Activated CD4-positive, alpha-beta T cell treated with anti-CD3 and anti-CD28 coated beads for 36 hours (primary cell): ENCODE measurements at regions not wholly inside any gene's neighbourhood (a gene's known extent, or its start where the extent isn't known, plus 50 kb on each side); places are given as distances from the start of the nearest gene placed in this dataset.

Experiments
- ATAC-seq: fragments of 200-7000 bp; cut with Tn5 transposase; one replicate; pipeline ENCODE4 v1.10.0; 2021; ENCODE audit warnings: mild to moderate bottlenecking, moderate library complexity
- CTCF ChIA-PET: fragments of 350-600 bp; sonication (Branson Sonifier 250); formaldehyde crosslinking; loops from one replicate; lab custom pipeline; 2021; ENCODE audit warnings: antibody characterized with exemption; lab: Charles Lee
- POLR2A ChIA-PET: fragments of 350-600 bp; sonication (Branson Sonifier 250); formaldehyde crosslinking; loops from one replicate; lab custom pipeline; 2021; ENCODE audit warnings: antibody characterized with exemption, inconsistent platforms; lab: Charles Lee
- DNase-seq: peaks from one replicate; pipeline ENCODE4 v3.0.0-alpha.2; 2020
- H3K27ac Mint-ChIP-seq: one replicate; pipeline ENCODE4 v1.8.0; 2021; ENCODE audit warnings: mixed read lengths
- H3K27me3 Mint-ChIP-seq: one replicate; pipeline ENCODE4 v1.8.0; 2021; ENCODE audit warnings: mixed read lengths
- H3K36me3 Mint-ChIP-seq: one replicate; pipeline ENCODE4 v1.8.0; 2021; ENCODE audit warnings: low read depth, mixed read lengths
- H3K4me1 Mint-ChIP-seq: one replicate; pipeline ENCODE4 v1.8.0; 2021; ENCODE audit warnings: mixed read lengths
- H3K4me3 Mint-ChIP-seq: one replicate; pipeline ENCODE4 v1.8.0; 2021; ENCODE audit warnings: mild to moderate bottlenecking, moderate library complexity, mixed read lengths
- H3K9me3 Mint-ChIP-seq: one replicate; pipeline ENCODE4 v1.8.0; 2021; ENCODE audit warnings: low read depth, mixed read lengths
- intact Hi-C, 2 experiments: fragments of 100-400 bp; cut with DNase I in 1 of 2; cut with micrococcal nuclease in 1 of 2; formaldehyde crosslinking; loops; one replicate each; pipeline versions ENCODE4 v1.14.2 to v1.15.1; 2022 to 2024; cut with DNase I, micrococcal nuclease

- Mint-ChIP-seq H3K4me3 (no peak overlapping the region), H3K27ac (no peak overlapping the region), H3K9me3 (no peaks in the 10 kb centered on the region), H3K27me3 (peaks cover 15% of the 10 kb centered on the region), H3K36me3 (no peaks in the 10 kb centered on the region), H3K4me1 (no peaks in the 10 kb centered on the region)
- ChIA-PET POLR2A (no interaction called here), CTCF (no interaction called here)
- ATAC-seq (no peak), DNase-seq (no peak)
- intact Hi-C loops = no loop called here
These were observed 122.0 kb upstream of the ONECUT1 start for GRCh38 chr15:52912172-52912571.

DNA sequence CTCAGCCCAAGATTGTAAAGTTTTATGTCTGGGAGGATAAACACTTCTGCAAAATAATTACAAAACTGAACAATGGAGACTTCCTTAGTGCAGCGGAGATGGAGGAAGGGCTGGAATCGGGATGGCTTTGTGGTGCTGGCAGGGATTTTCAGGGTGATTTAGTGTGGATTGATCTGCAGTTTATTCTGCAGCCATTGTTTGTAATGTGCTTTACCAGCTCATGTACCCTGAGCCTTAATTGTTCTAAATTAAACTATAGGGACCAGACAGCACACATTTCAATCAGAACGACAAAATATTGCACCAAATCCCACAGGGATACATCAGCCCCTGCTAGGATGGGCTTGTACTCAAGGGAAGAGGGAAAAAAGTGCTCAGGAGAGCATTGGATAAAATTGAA, 103.2 kb upstream of the ONECUT1 start:
- H3K27ac Mint-ChIP-seq = no peak overlapping the region
- intact Hi-C loops = no loop called here
- DNase-seq (no peak), ATAC-seq (no peak)
- peaks cover 16% of the 10 kb centered on the region for H3K27me3 Mint-ChIP-seq
- H3K4me1 Mint-ChIP-seq = no peaks in the 10 kb centered on the region
- no peaks in the 10 kb centered on the region for H3K9me3 Mint-ChIP-seq
- CTCF ChIA-PET = no interaction called here
- H3K4me3 Mint-ChIP-seq = no peak overlapping the region
- no peaks in the 10 kb centered on the region for H3K36me3 Mint-ChIP-seq
- POLR2A ChIA-PET = no interaction called here

- no peaks in the 10 kb centered on the region for H3K9me3 Mint-ChIP-seq
- POLR2A ChIA-PET = no interaction called here
- no peak overlapping the region for H3K27ac Mint-ChIP-seq
These were observed 89.8 kb upstream of the ONECUT1 start for GRCh38 chr15:52879904-52880303.

GRCh38 chr15:52879145-52879544, 89.0 kb upstream of the ONECUT1 start:
- H3K27me3 Mint-ChIP-seq = peaks cover 3% of the 10 kb centered on the region
- no peak overlapping the region for H3K4me3 Mint-ChIP-seq
- intact Hi-C loops = no loop called here

More at GRCh38 chr15:52879904-52880303, 89.8 kb upstream of the ONECUT1 start:
- no peak overlapping the region for H3K4me3 Mint-ChIP-seq
- no peaks in the 10 kb centered on the region for H3K4me1 Mint-ChIP-seq
- H3K27me3 Mint-ChIP-seq = peaks cover 3% of the 10 kb centered on the region
- DNase-seq (no peak), ATAC-seq (no peak)
- CTCF ChIA-PET = no interaction called here
- H3K36me3 Mint-ChIP-seq = no peaks in the 10 kb centered on the region
- intact Hi-C loops = no loop called here

GRCh38 chr15:52876991-52877663, 87.0 kb upstream of the ONECUT1 start:
- CTCF ChIA-PET = no interaction called here
- H3K4me3 Mint-ChIP-seq = no peak overlapping the region
- H3K27ac Mint-ChIP-seq = no peak overlapping the region

More at GRCh38 chr15:52879145-52879544, 89.0 kb upstream of the ONECUT1 start:
- H3K9me3 Mint-ChIP-seq = no peaks in the 10 kb centered on the region
- ATAC-seq (no peak), DNase-seq (no peak)
- CTCF ChIA-PET = no interaction called here
- H3K27ac Mint-ChIP-seq = no peak overlapping the region
- no peaks in the 10 kb centered on the region for H3K36me3 Mint-ChIP-seq
- H3K4me1 Mint-ChIP-seq = no peaks in the 10 kb centered on the region
- POLR2A ChIA-PET = no interaction called here

GRCh38 chr15:52872036-52872818, 82.1 kb upstream of the ONECUT1 start:
- H3K4me3 Mint-ChIP-seq = no peak overlapping the region
- H3K27ac Mint-ChIP-seq = no peak overlapping the region
- H3K36me3 Mint-ChIP-seq = no peaks in the 10 kb centered on the region
- no peak for DNase-seq
- no peaks in the 10 kb centered on the region for H3K4me1 Mint-ChIP-seq
- CTCF ChIA-PET = no interaction called here
- peaks cover 21% of the 10 kb centered on the region for H3K27me3 Mint-ChIP-seq
- intact Hi-C loops = no loop called here
- POLR2A ChIA-PET = no interaction called here
- no peak for ATAC-seq
- no peaks in the 10 kb centered on the region for H3K9me3 Mint-ChIP-seq

More at GRCh38 chr15:52876991-52877663, 87.0 kb upstream of the ONECUT1 start:
- ATAC-seq (no peak), DNase-seq (no peak)
- POLR2A ChIA-PET = no interaction called here
- H3K36me3 Mint-ChIP-seq = no peaks in the 10 kb centered on the region
- H3K4me1 Mint-ChIP-seq = no peaks in the 10 kb centered on the region
- peaks cover 7% of the 10 kb centered on the region for H3K27me3 Mint-ChIP-seq
- intact Hi-C loops = no loop called here
- no peaks in the 10 kb centered on the region for H3K9me3 Mint-ChIP-seq

DNA sequence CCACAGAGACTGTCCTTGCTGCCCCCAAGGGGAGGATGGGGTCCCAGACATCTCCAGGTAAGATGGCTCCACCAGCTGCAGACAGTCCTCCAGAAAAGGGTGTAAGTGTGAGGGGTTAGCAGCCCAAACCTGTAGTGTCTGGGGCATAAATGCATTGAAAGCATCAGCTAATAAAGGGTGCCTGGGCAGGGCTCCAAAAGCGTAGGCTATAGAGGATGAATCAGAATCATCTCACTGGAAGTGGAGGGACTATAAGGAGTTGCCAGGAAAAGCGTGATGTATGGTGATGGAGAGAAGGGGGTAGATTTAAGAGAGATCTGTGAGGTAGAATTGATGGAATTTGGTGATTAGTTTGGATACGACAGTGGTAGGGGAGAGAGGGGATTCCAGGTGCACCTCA, 79.9 kb upstream of the ONECUT1 start:
- intact Hi-C loops = no loop called here
- DNase-seq (no peak), ATAC-seq (no peak)
- H3K36me3 Mint-ChIP-seq = no peaks in the 10 kb centered on the region
- H3K4me1 Mint-ChIP-seq = no peaks in the 10 kb centered on the region
- no peak overlapping the region for H3K4me3 Mint-ChIP-seq
- no peak overlapping the region for H3K27ac Mint-ChIP-seq
- peaks cover 18% of the 10 kb centered on the region for H3K27me3 Mint-ChIP-seq
- peaks cover 4% of the 10 kb centered on the region for H3K9me3 Mint-ChIP-seq
- ChIA-PET POLR2A (no interaction called here), CTCF (no interaction called here)

- H3K36me3 Mint-ChIP-seq = no peaks in the 10 kb centered on the region
- ATAC-seq = no peak
- DNase-seq = no peak
- no peaks in the 10 kb centered on the region for H3K4me1 Mint-ChIP-seq
- ChIA-PET POLR2A (no interaction called here), CTCF (interaction anchor here (0.9 to 1.5 kb wide), 2 partner anchors 9 to 237 kb away, joined by 3 to 6 read pairs; no protein-coding TSS in a partner anchor)
- H3K9me3 Mint-ChIP-seq = peaks cover 4% of the 10 kb centered on the region
- H3K4me3 Mint-ChIP-seq = no peak overlapping the region
- no peak overlapping the region for H3K27ac Mint-ChIP-seq
- H3K27me3 Mint-ChIP-seq = peaks cover 15% of the 10 kb centered on the region
- intact Hi-C loops = no loop called here
These were observed 76.6 kb upstream of the ONECUT1 start for GRCh38 chr15:52866698-52867097.

GRCh38 chr15:52862677-52863076, 72.5 kb upstream of the ONECUT1 start:
- CTCF ChIA-PET = no interaction called here
- intact Hi-C loops = no loop called here
- H3K4me3 Mint-ChIP-seq = no peak overlapping the region

DNA sequence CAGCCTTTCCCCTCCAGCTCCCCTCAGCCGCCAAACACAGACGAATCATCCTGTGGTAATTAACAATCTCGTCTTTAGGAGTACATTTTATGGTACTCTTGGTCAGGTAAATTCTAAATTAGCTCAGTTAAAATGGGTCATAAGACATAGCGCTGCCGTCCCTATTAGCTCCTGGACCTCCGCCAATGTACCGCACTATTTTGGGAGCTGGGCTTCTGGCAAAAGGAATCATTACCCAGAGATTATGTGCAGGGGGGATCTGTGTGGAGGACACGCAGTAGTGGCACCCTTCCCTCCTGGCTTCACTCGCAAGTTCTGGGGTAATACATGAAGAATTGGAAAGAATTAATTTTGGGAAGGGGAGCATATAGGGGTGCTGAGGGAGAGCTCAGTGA, 68.6 kb upstream of the ONECUT1 start:
- no peaks in the 10 kb centered on the region for H3K9me3 Mint-ChIP-seq
- H3K36me3 Mint-ChIP-seq = no peaks in the 10 kb centered on the region
- peaks cover 6% of the 10 kb centered on the region for H3K27me3 Mint-ChIP-seq
- no peak overlapping the region for H3K27ac Mint-ChIP-seq
- DNase-seq (no peak), ATAC-seq (no peak)
- POLR2A ChIA-PET = no interaction called here
- intact Hi-C loops = no loop called here
- H3K4me3 Mint-ChIP-seq = no peak overlapping the region
- CTCF ChIA-PET = interaction anchor here (0.6 kb wide), 1 partner anchor 419 kb away, joined by 4 read pairs; no protein-coding TSS in a partner anchor
- H3K4me1 Mint-ChIP-seq = no peaks in the 10 kb centered on the region

More at GRCh38 chr15:52862677-52863076, 72.5 kb upstream of the ONECUT1 start:
- Mint-ChIP-seq H3K27ac (no peak overlapping the region), H3K27me3 (peaks cover 1% of the 10 kb centered on the region), H3K36me3 (no peaks in the 10 kb centered on the region), H3K4me1 (no peaks in the 10 kb centered on the region), H3K9me3 (peaks cover 4% of the 10 kb centered on the region)
- ATAC-seq = no peak
- POLR2A ChIA-PET = no interaction called here
- no peak for DNase-seq

DNA sequence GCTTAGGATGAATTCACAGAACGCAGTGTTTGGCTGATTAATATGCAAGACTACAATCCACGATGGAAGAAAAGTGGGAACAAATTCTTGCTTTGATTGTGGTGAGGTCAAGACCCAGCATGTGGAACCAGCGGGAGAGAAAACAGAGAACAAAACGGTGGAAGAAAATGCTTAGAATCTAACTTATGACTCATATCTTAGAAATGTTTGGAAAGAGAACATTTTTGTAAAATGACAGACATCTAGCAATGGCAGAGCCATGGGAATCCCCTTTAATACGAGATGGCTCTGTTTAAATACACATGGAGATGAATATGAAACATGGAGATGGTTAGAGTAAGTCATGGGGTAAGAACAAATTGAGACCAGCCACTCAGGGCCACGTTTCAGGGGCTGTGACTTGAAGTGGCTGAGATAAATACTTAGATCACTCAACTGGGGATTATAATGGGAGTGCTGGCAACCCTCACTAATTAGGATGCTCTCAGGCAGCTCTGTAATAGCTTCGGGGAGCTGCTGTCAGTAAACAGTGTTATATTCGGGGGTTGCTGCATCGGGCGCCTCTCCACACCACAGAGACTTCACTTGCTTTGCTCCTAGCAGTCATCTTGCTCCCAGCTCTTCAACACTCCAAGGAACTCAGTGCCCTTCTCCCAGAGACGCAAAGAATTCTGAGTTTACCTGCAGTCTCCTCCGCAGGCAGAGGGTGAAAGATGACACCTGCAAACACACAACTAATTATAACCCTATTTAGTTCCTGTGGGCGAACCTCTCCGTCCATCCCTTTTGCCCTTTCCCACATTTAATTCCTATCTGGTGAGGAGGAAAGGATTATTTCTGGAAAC, 68.0 kb upstream of the ONECUT1 start:
- DNase-seq (no peak), ATAC-seq (no peak)
- Mint-ChIP-seq H3K27ac (no peak overlapping the region), H3K36me3 (no peaks in the 10 kb centered on the region), H3K4me3 (no peak overlapping the region), H3K27me3 (peaks cover 10% of the 10 kb centered on the region), H3K4me1 (no peaks in the 10 kb centered on the region), H3K9me3 (no peaks in the 10 kb centered on the region)
- CTCF ChIA-PET = no interaction called here
- POLR2A ChIA-PET = no interaction called here
- intact Hi-C loops = no loop called here
